GM12878 (cell line): ENCODE measurements at regions not wholly inside any gene's neighbourhood (a gene's known extent, or its start where the extent isn't known, plus 50 kb on each side); places are given as distances from the start of the nearest gene placed in this dataset.

Source experiments
- ATAC-seq: fragments of 200-7000 bp; cut with Tn5 transposase; 3 replicates; pipeline ENCODE4 v1.9.1; 2020; ENCODE audit warnings: mild to moderate bottlenecking, moderate library complexity
- BruUV-seq: library from RNA; stranded (reverse); fragments of 400-500 nt; replicated peaks from 2 replicates; lab custom pipeline; 2021; lab: Mats Ljungman, UMichigan
- CTCF ChIA-PET: fragments of 300-600 bp; sonication (Branson Sonifier 250); formaldehyde crosslinking; extraction: SDS; loops from one replicate; lab custom pipeline; 2021; ENCODE audit warnings: inconsistent platforms; lab: Yijun Ruan, JAX
- POLR2A ChIA-PET: fragments of 350-600 bp; formaldehyde crosslinking; extraction: SDS; loops from one replicate; lab custom pipeline; 2021; ENCODE audit warnings: inconsistent platforms; lab: Charles Lee
- RAD21 ChIA-PET: fragments of 300-600 bp; sonication (Branson Sonifier 250); formaldehyde crosslinking; loops from one replicate; lab custom pipeline; 2023; ENCODE audit warnings: antibody characterized with exemption; ENCODE audit not compliant: unreplicated experiment; lab: Charles Lee
- SMC1A ChIA-PET: fragments of 300-600 bp; sonication (Branson Sonifier 250); formaldehyde crosslinking; loops from one replicate; lab custom pipeline; 2023; ENCODE audit not compliant: unreplicated experiment, uncharacterized antibody; lab: Charles Lee
- DNase-seq: peaks from one replicate; pipeline ENCODE4 v3.0.0-alpha.2; 2011; ENCODE audit warnings: low read depth, low spot score
- FAIRE-seq: peaks from 3 replicates; lab custom pipeline; 2011; peaks lifted over from hg19 to GRCh38; lab: Jason Lieb, UNC
- H2AFZ ChIP-seq: 2 replicates; pipeline ENCODE4 v1.6.0; 2011; ENCODE audit warnings: low read depth, low read length, control low read depth; ENCODE audit not compliant: control insufficient read depth
- H3K27ac ChIP-seq: 2 replicates; pipeline ENCODE4 v1.5.1; 2011; ENCODE audit warnings: control low read depth; ENCODE audit not compliant: control insufficient read depth, insufficient read depth
- H3K27me3 ChIP-seq, 2 experiments: replicated peaks in 1 of 2; 2 replicates each; pipeline versions ENCODE4 v1.6.0 to v1.6.1; 2011; ENCODE audit warnings: low read length in 1 of 2; ENCODE audit not compliant: control insufficient read depth in 2 of 2, insufficient read depth in 2 of 2
- H3K36me3 ChIP-seq, 2 experiments: 2 replicates each; pipeline ENCODE4 v1.5.1; 2011; ENCODE audit warnings: low read length in 1 of 2; ENCODE audit not compliant: control insufficient read depth in 2 of 2, insufficient read depth in 2 of 2
- H3K4me1 ChIP-seq: 2 replicates; pipeline ENCODE4 v1.6.1; 2011; ENCODE audit warnings: mild to moderate bottlenecking, low read length, moderate library complexity, mixed read lengths; ENCODE audit not compliant: control insufficient read depth, insufficient read depth
- H3K4me2 ChIP-seq: 2 replicates; pipeline ENCODE4 v1.6.0; 2011; ENCODE audit warnings: control low read depth; ENCODE audit not compliant: control insufficient read depth, insufficient read depth
- H3K4me3 ChIP-seq: fragments of 200-600 bp; sonication (generic); 2 replicates; pipeline ENCODE4 v1.5.1; 2016
- H3K79me2 ChIP-seq: 2 replicates; pipeline ENCODE4 v1.6.0; 2011; ENCODE audit warnings: low read length; ENCODE audit not compliant: control insufficient read depth, insufficient read depth
- H3K9ac ChIP-seq: 2 replicates; pipeline ENCODE4 v1.8.0; 2011; ENCODE audit warnings: low read length, control low read depth, mixed read lengths; ENCODE audit not compliant: control insufficient read depth, insufficient read depth
- H3K9me3 ChIP-seq: replicated peaks from 3 replicates; pipeline ENCODE4 v1.5.1; 2011; ENCODE audit warnings: mild to moderate bottlenecking, low read length; ENCODE audit not compliant: control insufficient read depth, insufficient read depth
- H4K20me1 ChIP-seq: 2 replicates; pipeline ENCODE4 v1.6.0; 2011; ENCODE audit not compliant: control insufficient read depth, insufficient read depth
- ATF2 ChIP-seq: IDR thresholded peaks from 2 replicates; pipeline ENCODE4 v1.6.1; 2012; ENCODE audit warnings: low read length, inconsistent platforms
- CBFB ChIP-seq: IDR thresholded peaks from 2 replicates; pipeline ENCODE4 v1.6.1; 2016; ENCODE audit warnings: antibody characterized with exemption, low read depth
- CREB1 ChIP-seq: IDR thresholded peaks from 2 replicates; pipeline ENCODE4 v1.6.1; 2012; ENCODE audit warnings: low read depth, mild to moderate bottlenecking, inconsistent platforms
- ETV6 ChIP-seq, 2 experiments: fragments of 450-650 bp in 1 of 2; IDR thresholded peaks in 1 of 2; conservative IDR thresholded peaks in 1 of 2; 2 replicates each; pipeline ENCODE4 v1.6.1; 2014; ENCODE audit warnings: antibody characterized with exemption in 1 of 2, borderline replicate concordance in 1 of 2, low read depth in 1 of 2, mild to moderate bottlenecking in 1 of 2, moderate library complexity in 1 of 2
- GATAD2B ChIP-seq: fragments of 450-650 bp; conservative IDR thresholded peaks from 2 replicates; pipeline ENCODE4 v1.6.1; 2017; ENCODE audit warnings: low read depth, mild to moderate bottlenecking, moderate library complexity
- JUNB ChIP-seq: IDR thresholded peaks from 2 replicates; pipeline ENCODE4 v1.6.1; 2016; ENCODE audit warnings: antibody characterized with exemption, mild to moderate bottlenecking
- KAT2A ChIP-seq: conservative IDR thresholded peaks from 2 replicates; pipeline ENCODE4 v1.6.1; 2011; ENCODE audit warnings: low read depth, low read length; ENCODE audit not compliant: control insufficient read depth
- KLF5 ChIP-seq: fragments of 450-650 bp; IDR thresholded peaks from 2 replicates; pipeline ENCODE4 v1.6.1; 2014; ENCODE audit warnings: mild to moderate bottlenecking; ENCODE audit not compliant: partially characterized antibody
- MXI1 ChIP-seq: fragments of 150-350 bp; IDR thresholded peaks from 2 replicates; pipeline ENCODE4 v1.6.1; 2011; ENCODE audit warnings: low read depth, mild to moderate bottlenecking, inconsistent platforms, low read length, improper control_type of control experiment
- MYC ChIP-seq: IDR thresholded peaks from 2 replicates; pipeline ENCODE4 v1.6.1; 2011; ENCODE audit warnings: mild to moderate bottlenecking, low read length, moderate library complexity, inconsistent platforms; ENCODE audit not compliant: insufficient read depth, insufficient replicate concordance, insufficient read length, severe bottlenecking
- NR2F1 ChIP-seq: fragments of 450-650 bp; conservative IDR thresholded peaks from 2 replicates; pipeline ENCODE4 v1.6.1; 2017; ENCODE audit warnings: mild to moderate bottlenecking
- PAX5 ChIP-seq: IDR thresholded peaks from 2 replicates; pipeline ENCODE4 v1.6.1; 2011; ENCODE audit warnings: low read depth, low read length, borderline replicate concordance
- POLR2AphosphoS2 ChIP-seq: IDR thresholded peaks from 2 replicates; pipeline ENCODE4 v1.6.1; 2011; ENCODE audit warnings: low read depth, mild to moderate bottlenecking, low read length, improper control_type of control experiment, moderate library complexity
- PRDM15 ChIP-seq: fragments of 450-650 bp; formaldehyde crosslinking; IDR thresholded peaks from 2 replicates; pipeline ENCODE4 v1.4.0; 2020; ENCODE audit warnings: mild to moderate bottlenecking, moderate library complexity
- RFX5 ChIP-seq: IDR thresholded peaks from 2 replicates; pipeline ENCODE4 v1.6.1; 2011; ENCODE audit warnings: low read depth, low read length, improper control_type of control experiment
- SIN3A ChIP-seq: IDR thresholded peaks from 2 replicates; pipeline ENCODE4 v1.6.1; 2012; ENCODE audit warnings: low read depth, low read length, improper control_type of control experiment
- SMAD1 ChIP-seq: fragments of 450-650 bp; IDR thresholded peaks from 2 replicates; pipeline ENCODE4 v1.6.1; 2018; ENCODE audit warnings: mild to moderate bottlenecking, low read depth; ENCODE audit not compliant: partially characterized antibody
- SUZ12 ChIP-seq: fragments of 200-600 bp; sonication (generic); IDR thresholded peaks from one replicate; pipeline ENCODE4 v1.6.1; 2018; ENCODE audit warnings: antibody characterized with exemption, mild to moderate bottlenecking; ENCODE audit not compliant: unreplicated experiment
- TCF12 ChIP-seq: IDR thresholded peaks from 2 replicates; pipeline ENCODE4 v1.6.1; 2011; ENCODE audit warnings: low read depth, mild to moderate bottlenecking, low read length
- ZNF274 ChIP-seq: IDR thresholded peaks from one replicate; pipeline ENCODE4 v1.8.0; 2011; ENCODE audit not compliant: insufficient read length, insufficient read depth
- WGBS: methylation state at CpG from one replicate; pipeline ENCODE4 v1.1.6; 2016; ENCODE audit warnings: low lambda C conversion rate; ENCODE audit not compliant: insufficient replicate concordance, insufficient coverage; ENCODE audit errors: missing lambda C conversion rate; 5-methylcytosine and 5-hydroxymethylcytosine counted together
- in situ Hi-C: fragments of 300-500 bp; cut with MboI; formaldehyde crosslinking; loops from 9 replicates; pipeline ENCODE4 v1.14.3; 2018; ENCODE audit warnings: mixed read lengths
- intact Hi-C: fragments of 100-400 bp; cut with micrococcal nuclease; formaldehyde crosslinking; loops from one replicate; pipeline ENCODE4 v1.14.2; 2022; ENCODE audit not compliant: unreplicated experiment

- Histone ChIP-seq H3K4me1 (peaks cover 19% of the 10 kb centered on the region), H3K27me3 (no peaks in the 10 kb centered on the region), H3K4me3 (no peak overlapping the region), H3K36me3 (no peaks in the 10 kb centered on the region), H3K27ac (no peak overlapping the region), H4K20me1 (no peaks in the 10 kb centered on the region), H3K9me3 (no peaks in the 10 kb centered on the region; the same call in 1 of the 3 replicates), H2AFZ (no peak overlapping the region), H3K79me2 (no peaks in the 10 kb centered on the region), H3K9ac (no peak overlapping the region), H3K4me2 (no peak overlapping the region)
- ATAC-seq, result no peak
- RAD21 ChIA-PET, result no interaction called here
- BruUV-seq, result no TSS peak
- no peak for DNase-seq
- POLR2A ChIA-PET, result no interaction called here
- FAIRE-seq, result no peak
- SMC1A ChIA-PET, result interaction anchor here (1.0 kb wide), 1 partner anchor 29 kb away, joined by 3 read pairs; no protein-coding TSS in a partner anchor
- CTCF ChIA-PET, result interaction anchor here (1.0 to 1.1 kb wide), 2 partner anchors 14 to 92 kb away, joined by 3 to 6 read pairs; no protein-coding TSS in a partner anchor
- 76% methylated on average over 3 of the region's 3 CpGs for WGBS
- intact Hi-C loops (no loop called here), in situ Hi-C loops (no loop called here)
- no peak for TF ChIP-seq KAT2A
- TF ChIP-seq POLR2AphosphoS2, result no peak
- TF ChIP-seq GATAD2B, result no peak
- TF ChIP-seq TCF12, result no peak
- no peak for TF ChIP-seq JUNB
- TF ChIP-seq CREB1, result no peak
- TF ChIP-seq SIN3A, result no peak
- no peak for TF ChIP-seq RFX5
- no peak for TF ChIP-seq ETV6 (conservative IDR thresholded peaks at IDR 0.05 in 1 of 2, IDR thresholded peaks at IDR 0.05 in 1 of 2; ENCODE audit: borderline replicate concordance in 1 of 2, low read depth in 1 of 2)
- TF ChIP-seq PAX5, result no peak
- TF ChIP-seq ZNF274, result no peak
- TF ChIP-seq PRDM15 (CRISPR knock-in tag), result no peak
- no peak for TF ChIP-seq MYC
- TF ChIP-seq MXI1, result no peak
- no peak for TF ChIP-seq CBFB
- no peak for TF ChIP-seq ATF2
- TF ChIP-seq SUZ12, result no peak
- TF ChIP-seq KLF5, result no peak
- TF ChIP-seq NR2F1, result no peak
- TF ChIP-seq SMAD1, result no peak
These were observed 143.4 kb upstream of the ITGB1 start for GRCh38 chr10:33101392-33101787.
